CD4-positive, alpha-beta T cell (primary cell): ENCODE measurements at regions not wholly inside any gene's neighbourhood (a gene's known extent, or its start where the extent isn't known, plus 50 kb on each side); places are given as distances from the start of the nearest gene placed in this dataset.

ENCODE experiments used
- ATAC-seq: fragments of 200-7000 bp; cut with Tn5 transposase; one replicate; pipeline ENCODE4 v1.10.0; 2022; ENCODE audit warnings: mild to moderate bottlenecking; ENCODE audit not compliant: poor library complexity
- CTCF ChIA-PET: fragments of 350-600 bp; sonication (Branson Sonifier 250); formaldehyde crosslinking; loops from one replicate; lab custom pipeline; 2021; ENCODE audit warnings: antibody characterized with exemption, inconsistent platforms; lab: Charles Lee
- POLR2A ChIA-PET: fragments of 350-600 bp; sonication (Branson Sonifier 250); formaldehyde crosslinking; loops from one replicate; lab custom pipeline; 2021; ENCODE audit warnings: antibody characterized with exemption, inconsistent platforms; lab: Charles Lee
- DNase-seq, 14 experiments: peaks; one replicate each; pipeline ENCODE4 v3.0.0-alpha.2; 2013 to 2020; ENCODE audit warnings: mixed read lengths in 2 of 14
- H3K27ac ChIP-seq, 2 donors: one replicate each; pipeline versions ENCODE4 v1.5.1 to v1.7.0; 2013; ENCODE audit warnings: low read length in 2 of 2, low read depth in 1 of 2, mild to moderate bottlenecking in 1 of 2
- H3K27me3 ChIP-seq, 2 experiments: 1 replicate in 1 of 2; 2 replicates in 1 of 2; pipeline versions ENCODE4 v1.6.1 to v1.7.0; 2013; ENCODE audit warnings: low read length in 2 of 2, control low read depth in 1 of 2, mild to moderate bottlenecking in 1 of 2, moderate library complexity in 1 of 2; ENCODE audit not compliant: insufficient read depth in 2 of 2, control insufficient read depth in 1 of 2
- H3K36me3 ChIP-seq: one replicate; pipeline ENCODE4 v1.6.1; 2013; ENCODE audit warnings: low read length, control low read depth; ENCODE audit not compliant: insufficient read depth
- H3K4me1 ChIP-seq: one replicate; pipeline ENCODE4 v1.6.1; 2013; ENCODE audit warnings: low read length, control low read depth; ENCODE audit not compliant: insufficient read depth
- H3K4me3 ChIP-seq: one replicate; pipeline ENCODE4 v1.5.1; 2013; ENCODE audit warnings: mild to moderate bottlenecking, low read length, moderate library complexity
- H3K9me3 ChIP-seq, 2 experiments: 1 replicate in 1 of 2; 2 replicates in 1 of 2; pipeline versions ENCODE4 v1.6.1 to v1.7.0; 2013; ENCODE audit warnings: low read length in 2 of 2, mild to moderate bottlenecking in 2 of 2, control low read depth in 1 of 2, moderate library complexity in 1 of 2; ENCODE audit not compliant: control insufficient read depth in 1 of 2, insufficient read depth in 1 of 2
- H3K27ac Mint-ChIP-seq: one replicate; pipeline ENCODE4 v1.8.0; 2020; ENCODE audit warnings: mixed read lengths
- H3K27me3 Mint-ChIP-seq: one replicate; pipeline ENCODE4 v1.8.0; 2021; ENCODE audit warnings: mixed read lengths
- H3K36me3 Mint-ChIP-seq: one replicate; pipeline ENCODE4 v1.8.0; 2021; ENCODE audit warnings: low read depth, mixed read lengths
- H3K4me1 Mint-ChIP-seq: one replicate; pipeline ENCODE4 v1.8.0; 2021; ENCODE audit warnings: low read depth, mixed read lengths
- H3K4me3 Mint-ChIP-seq: one replicate; pipeline ENCODE4 v1.8.0; 2020; ENCODE audit warnings: mild to moderate bottlenecking, mixed read lengths
- H3K9me3 Mint-ChIP-seq: one replicate; pipeline ENCODE4 v1.8.0; 2020; ENCODE audit warnings: mixed read lengths
- CTCF ChIP-seq: fragments of 200-600 bp; IDR thresholded peaks from one replicate; pipeline ENCODE4 v1.8.0; 2022; ENCODE audit warnings: antibody characterized with exemption, mild to moderate bottlenecking
- intact Hi-C, 2 experiments: fragments of 100-400 bp; cut with DNase I in 1 of 2; cut with micrococcal nuclease in 1 of 2; formaldehyde crosslinking; loops; one replicate each; pipeline versions ENCODE4 v1.15.1 to v1.9.0; 2023 to 2025; cut with DNase I, micrococcal nuclease

DNA sequence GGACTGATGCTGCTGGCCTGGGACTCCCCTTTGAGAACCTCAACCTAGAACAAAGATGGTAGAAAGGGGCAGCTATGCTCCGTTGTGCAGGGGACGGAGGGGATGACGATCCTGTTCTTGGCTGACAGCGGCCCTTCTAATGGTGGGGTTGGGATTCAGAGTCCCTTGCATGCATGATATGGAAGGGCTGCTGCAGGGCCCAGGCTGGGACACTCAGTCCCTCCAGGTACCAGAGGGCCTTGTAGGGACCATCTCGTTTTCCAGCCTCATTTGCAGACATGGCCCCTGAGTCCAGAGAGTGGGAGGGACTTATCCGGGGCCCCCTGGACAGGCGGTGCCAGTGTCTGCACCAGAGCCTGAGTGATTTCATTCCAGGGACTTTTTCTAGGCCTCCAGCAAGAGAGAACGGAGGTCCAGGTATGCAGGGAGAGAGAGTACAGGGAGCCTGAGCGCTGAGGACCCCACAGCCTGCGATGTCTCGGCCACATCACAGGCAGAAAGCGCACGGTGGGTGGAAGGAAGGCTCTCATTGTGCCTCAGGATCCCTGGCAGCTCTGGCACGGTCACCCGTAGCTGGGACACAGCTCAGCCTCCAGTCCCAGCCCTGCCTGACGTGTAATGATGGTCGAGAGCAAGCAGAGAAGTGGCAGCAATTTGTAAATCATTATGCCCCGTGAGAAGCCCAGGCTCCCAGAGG is 860.8 kb downstream of the TBC1D22A start:
- CTCF ChIA-PET, result no interaction called here
- ATAC-seq, result no peak
- Histone ChIP-seq H3K4me1 (no peaks in the 10 kb centered on the region), H3K9me3 (peaks cover 0 to 11% of the 10 kb centered on the region in 2 experiments), H3K36me3 (no peaks in the 10 kb centered on the region), H3K4me3 (no peak overlapping the region), H3K27ac (no peak overlapping the region), H3K27me3 (peaks cover 0 to 4% of the 10 kb centered on the region in 2 experiments)
- DNase-seq, result no peak
- Mint-ChIP-seq H3K9me3 (no peaks in the 10 kb centered on the region), H3K36me3 (no peaks in the 10 kb centered on the region), H3K4me1 (no peaks in the 10 kb centered on the region), H3K27me3 (peaks cover 12% of the 10 kb centered on the region), H3K27ac (no peak overlapping the region), H3K4me3 (no peak overlapping the region)
- no peak for TF ChIP-seq CTCF
- intact Hi-C loops, result no loop called here
- POLR2A ChIA-PET, result no interaction called here

GRCh38 chr22:47622541-47622940 is 860.1 kb downstream of the TBC1D22A start:
- H3K9me3 ChIP-seq, result peaks cover 0 to 8% of the 10 kb centered on the region in 2 experiments
- H3K4me1 ChIP-seq, result no peaks in the 10 kb centered on the region
- peaks cover 0 to 4% of the 10 kb centered on the region in 2 experiments for H3K27me3 ChIP-seq
- POLR2A ChIA-PET, result no interaction called here
- H3K4me3 Mint-ChIP-seq, result no peak overlapping the region
- no peak for DNase-seq
- H3K27me3 Mint-ChIP-seq, result peaks cover 12% of the 10 kb centered on the region
- H3K36me3 ChIP-seq, result no peaks in the 10 kb centered on the region
- intact Hi-C loops, result no loop called here
- no peak for ATAC-seq
- no peak overlapping the region for H3K27ac Mint-ChIP-seq
- no peak overlapping the region for H3K27ac ChIP-seq
- no peak for TF ChIP-seq CTCF
- CTCF ChIA-PET, result no interaction called here
- no peaks in the 10 kb centered on the region for H3K36me3 Mint-ChIP-seq
- H3K4me3 ChIP-seq, result no peak overlapping the region
- no peaks in the 10 kb centered on the region for H3K9me3 Mint-ChIP-seq
- H3K4me1 Mint-ChIP-seq, result no peaks in the 10 kb centered on the region

GRCh38 chr22:47621253-47621652 is 858.8 kb downstream of the TBC1D22A start:
- H3K27ac Mint-ChIP-seq, result no peak overlapping the region
- ATAC-seq (no peak), DNase-seq (no peak)
- Histone ChIP-seq H3K4me1 (no peaks in the 10 kb centered on the region), H3K4me3 (no peak overlapping the region), H3K27ac (no peak overlapping the region), H3K27me3 (peaks cover 0 to 2% of the 10 kb centered on the region in 2 experiments), H3K9me3 (peaks cover 0 to 14% of the 10 kb centered on the region in 2 experiments), H3K36me3 (no peaks in the 10 kb centered on the region)
- POLR2A ChIA-PET, result no interaction called here
- intact Hi-C loops, result no loop called here
- no peaks in the 10 kb centered on the region for H3K36me3 Mint-ChIP-seq
- TF ChIP-seq CTCF, result no peak
- H3K9me3 Mint-ChIP-seq, result no peaks in the 10 kb centered on the region
- H3K4me3 Mint-ChIP-seq, result no peak overlapping the region
- peaks cover 21% of the 10 kb centered on the region for H3K27me3 Mint-ChIP-seq
- no peaks in the 10 kb centered on the region for H3K4me1 Mint-ChIP-seq
- CTCF ChIA-PET, result no interaction called here
